ENCODE measurements at regions not wholly inside any gene's neighbourhood (a gene's known extent, or its start where the extent isn't known, plus 50 kb on each side); places are given as distances from the start of the nearest gene placed in this dataset.

GRCh38 chr3:76683256-76683655 is 356.6 kb upstream of the ROBO2 start (continued):
- no peak for TF ChIP-seq CTCF (IDR thresholded peaks at IDR 0.05; ENCODE audit: control extremely low read depth in 1 of 3, insufficient read depth in 1 of 3, low read depth in 1 of 3, low read length in 3 of 3)
- no peak for TF ChIP-seq TAF1 (IDR thresholded peaks at IDR 0.05; ENCODE audit: low read depth, low read length)
- no peak for TF ChIP-seq SIN3A (conservative IDR thresholded peaks at IDR 0.05 in 1 of 2, IDR thresholded peaks at IDR 0.05 in 1 of 2; ENCODE audit: low read depth in 1 of 2, low read length in 2 of 2)
- no peak for TF ChIP-seq RBBP5 (IDR thresholded peaks at IDR 0.05; ENCODE audit: borderline replicate concordance, low read depth, low read length)
- TF ChIP-seq SP1 (IDR thresholded peaks at IDR 0.05; ENCODE audit: low read depth, low read length) = no peak
- no peak for TF ChIP-seq BACH1 (IDR thresholded peaks at IDR 0.05; ENCODE audit: low read length)

All from H1 (cell line).